Activated CD4-positive, alpha-beta T cell treated with anti-CD3 and anti-CD28 coated beads, Interleukin-2, amount 10 ng/mL, durations not matched to agents 24 days and 14 days (primary cell): ENCODE measurements at regions not wholly inside any gene's neighbourhood (a gene's known extent, or its start where the extent isn't known, plus 50 kb on each side); places are given as distances from the start of the nearest gene placed in this dataset.
"Not testable (repeated sequence)": the region's sequence is repeated elsewhere in the genome, so short reads cannot be mapped to it uniquely, and the experiment has no call there.

ENCODE experiments used
- DNase-seq: peaks from one replicate; pipeline ENCODE4 v3.0.0; 2022
- H3K27ac Mint-ChIP-seq: one replicate; pipeline ENCODE4 v1.8.0; 2022; ENCODE audit warnings: mild to moderate bottlenecking, mixed read lengths
- H3K27me3 Mint-ChIP-seq: one replicate; pipeline ENCODE4 v1.8.0; 2022; ENCODE audit warnings: mixed read lengths
- H3K36me3 Mint-ChIP-seq: one replicate; pipeline ENCODE4 v1.8.0; 2022; ENCODE audit warnings: low read depth, mild to moderate bottlenecking, mixed read lengths
- H3K4me1 Mint-ChIP-seq: one replicate; pipeline ENCODE4 v1.8.0; 2021; ENCODE audit warnings: mixed read lengths
- H3K4me3 Mint-ChIP-seq: one replicate; pipeline ENCODE4 v1.8.0; 2022; ENCODE audit warnings: mild to moderate bottlenecking, moderate library complexity, mixed read lengths
- H3K9me3 Mint-ChIP-seq: one replicate; pipeline ENCODE4 v1.8.0; 2021; ENCODE audit warnings: mixed read lengths
- intact Hi-C: fragments of 100-400 bp; cut with micrococcal nuclease; formaldehyde crosslinking; loops from one replicate; pipeline ENCODE4 v1.15.1; 2023

GRCh38 chr1:60949826-60950197 is 132.5 kb upstream of the NFIA start:
- Mint-ChIP-seq H3K36me3 (no peaks in the 10 kb centered on the region), H3K27me3 (peaks cover 5% of the 10 kb centered on the region), H3K9me3 (no peaks in the 10 kb centered on the region), H3K4me1 (no peaks in the 10 kb centered on the region), H3K27ac (no peak overlapping the region), H3K4me3 (no peak overlapping the region)
- intact Hi-C loops, result no loop called here
- no peak for DNase-seq

- DNase-seq, result no peak
- Mint-ChIP-seq H3K4me3 (no peak overlapping the region), H3K27me3 (peaks cover 6% of the 10 kb centered on the region), H3K27ac (no peak overlapping the region), H3K36me3 (no peaks in the 10 kb centered on the region), H3K4me1 (no peaks in the 10 kb centered on the region), H3K9me3 (no peaks in the 10 kb centered on the region)
- intact Hi-C loops, result no loop called here
Measured at GRCh38 chr1:60949154-60949825, 133.1 kb upstream of the NFIA start.

- DNase-seq, result no peak
- Mint-ChIP-seq H3K36me3 (no peaks in the 10 kb centered on the region), H3K4me1 (no peaks in the 10 kb centered on the region), H3K27ac (no peak overlapping the region), H3K27me3 (peaks cover 7% of the 10 kb centered on the region), H3K9me3 (no peaks in the 10 kb centered on the region), H3K4me3 (no peak overlapping the region)
- intact Hi-C loops, result no loop called here
Measured at GRCh38 chr1:60948486-60948885, 133.9 kb upstream of the NFIA start.

- H3K27ac Mint-ChIP-seq, result no peak overlapping the region
- no peaks in the 10 kb centered on the region for H3K36me3 Mint-ChIP-seq
- intact Hi-C loops, result no loop called here
- H3K9me3 Mint-ChIP-seq, result no peaks in the 10 kb centered on the region
- no peak overlapping the region for H3K4me3 Mint-ChIP-seq
- H3K4me1 Mint-ChIP-seq, result no peaks in the 10 kb centered on the region
- peaks cover 7% of the 10 kb centered on the region for H3K27me3 Mint-ChIP-seq
- no peak for DNase-seq
Measured at GRCh38 chr1:60947367-60947766, 135.0 kb upstream of the NFIA start.

GRCh38 chr1:60942896-60943638 is 139.3 kb upstream of the NFIA start:
- intact Hi-C loops, result no loop called here
- DNase-seq, result no peak
- Mint-ChIP-seq H3K9me3 (no peaks in the 10 kb centered on the region), H3K27ac (no peak overlapping the region), H3K4me3 (no peak overlapping the region), H3K36me3 (no peaks in the 10 kb centered on the region), H3K27me3 (peaks cover 5% of the 10 kb centered on the region), H3K4me1 (no peaks in the 10 kb centered on the region)

- no peak overlapping the region for H3K27ac Mint-ChIP-seq
- H3K36me3 Mint-ChIP-seq, result no peaks in the 10 kb centered on the region
- no peaks in the 10 kb centered on the region for H3K9me3 Mint-ChIP-seq
- no peak overlapping the region for H3K4me3 Mint-ChIP-seq
- no peak for DNase-seq
- intact Hi-C loops, result no loop called here
- peaks cover 4% of the 10 kb centered on the region for H3K27me3 Mint-ChIP-seq
- H3K4me1 Mint-ChIP-seq, result no peaks in the 10 kb centered on the region
Measured at GRCh38 chr1:60942291-60942690, 140.1 kb upstream of the NFIA start.

GRCh38 chr1:60940685-60941084 is 141.7 kb upstream of the NFIA start:
- intact Hi-C loops, H3K4me3 Mint-ChIP-seq, H3K27ac Mint-ChIP-seq, H3K36me3 Mint-ChIP-seq, H3K9me3 Mint-ChIP-seq, H3K4me1 Mint-ChIP-seq, DNase-seq, H3K27me3 Mint-ChIP-seq: not testable (repeated sequence)

- H3K27me3 Mint-ChIP-seq, result no peaks in the 10 kb centered on the region
- DNase-seq, result no peak
- no peaks in the 10 kb centered on the region for H3K36me3 Mint-ChIP-seq
- intact Hi-C loops, result no loop called here
- H3K4me1 Mint-ChIP-seq, result no peaks in the 10 kb centered on the region
- no peak overlapping the region for H3K27ac Mint-ChIP-seq
- H3K9me3 Mint-ChIP-seq, result no peaks in the 10 kb centered on the region
- H3K4me3 Mint-ChIP-seq, result no peak overlapping the region
Measured at GRCh38 chr1:60937720-60938119, 144.6 kb upstream of the NFIA start.

GRCh38 chr1:60936591-60937342 is 145.6 kb upstream of the NFIA start:
- intact Hi-C loops, result no loop called here
- Mint-ChIP-seq H3K36me3 (no peaks in the 10 kb centered on the region), H3K27me3 (no peaks in the 10 kb centered on the region), H3K27ac (no peak overlapping the region), H3K9me3 (no peaks in the 10 kb centered on the region), H3K4me1 (no peaks in the 10 kb centered on the region), H3K4me3 (no peak overlapping the region)
- DNase-seq, result no peak

GRCh38 chr1:60936163-60936562 is 146.2 kb upstream of the NFIA start:
- no peaks in the 10 kb centered on the region for H3K4me1 Mint-ChIP-seq
- H3K27ac Mint-ChIP-seq, result no peak overlapping the region
- no peak for DNase-seq
- intact Hi-C loops, result no loop called here
- no peaks in the 10 kb centered on the region for H3K36me3 Mint-ChIP-seq
- H3K27me3 Mint-ChIP-seq, result no peaks in the 10 kb centered on the region
- no peaks in the 10 kb centered on the region for H3K9me3 Mint-ChIP-seq
- H3K4me3 Mint-ChIP-seq, result no peak overlapping the region

- no peak overlapping the region for H3K4me3 Mint-ChIP-seq
- intact Hi-C loops, result no loop called here
- H3K27me3 Mint-ChIP-seq, result no peaks in the 10 kb centered on the region
- H3K4me1 Mint-ChIP-seq, result no peaks in the 10 kb centered on the region
- no peaks in the 10 kb centered on the region for H3K9me3 Mint-ChIP-seq
- DNase-seq, result no peak
- H3K27ac Mint-ChIP-seq, result no peak overlapping the region
- no peaks in the 10 kb centered on the region for H3K36me3 Mint-ChIP-seq
Measured at GRCh38 chr1:60935599-60936110, 146.7 kb upstream of the NFIA start.

GRCh38 chr1:60930130-60930529 is 152.2 kb upstream of the NFIA start:
- H3K4me1 Mint-ChIP-seq, result no peaks in the 10 kb centered on the region
- no peaks in the 10 kb centered on the region for H3K9me3 Mint-ChIP-seq
- no peak overlapping the region for H3K4me3 Mint-ChIP-seq
- DNase-seq, result no peak
- H3K36me3 Mint-ChIP-seq, result no peaks in the 10 kb centered on the region
- H3K27me3 Mint-ChIP-seq, result no peaks in the 10 kb centered on the region
- H3K27ac Mint-ChIP-seq, result no peak overlapping the region
- intact Hi-C loops, result no loop called here

- intact Hi-C loops, result no loop called here
- no peak overlapping the region for H3K27ac Mint-ChIP-seq
- H3K36me3 Mint-ChIP-seq, result no peaks in the 10 kb centered on the region
- no peaks in the 10 kb centered on the region for H3K9me3 Mint-ChIP-seq
- no peak for DNase-seq
- H3K4me1 Mint-ChIP-seq, result no peaks in the 10 kb centered on the region
- H3K27me3 Mint-ChIP-seq, result no peaks in the 10 kb centered on the region
- H3K4me3 Mint-ChIP-seq, result no peak overlapping the region
Measured at GRCh38 chr1:60924964-60925798, 157.2 kb upstream of the NFIA start.
